HCT116 (cell line): ENCODE measurements at regions not wholly inside any gene's neighbourhood (a gene's known extent, or its start where the extent isn't known, plus 50 kb on each side); places are given as distances from the start of the nearest gene placed in this dataset.

Source experiments
- ATAC-seq: fragments of 200-7000 bp; cut with Tn5 transposase; 2 replicates; pipeline ENCODE4 v1.9.1; 2020; ENCODE audit warnings: mild to moderate bottlenecking, moderate library complexity
- BruUV-seq: library from RNA; stranded (reverse); fragments of 400-500 nt; replicated peaks from 2 replicates; lab custom pipeline; 2021; lab: Mats Ljungman, UMichigan
- CTCF ChIA-PET: fragments of 300-600 bp; sonication (Branson Sonifier 250); formaldehyde crosslinking; loops from one replicate; lab custom pipeline; 2021; ENCODE audit warnings: antibody characterized with exemption; lab: Charles Lee
- POLR2A ChIA-PET: fragments of 300-600, 350-600 bp; sonication (Branson Sonifier 250); formaldehyde crosslinking; loops from one replicate; lab custom pipeline; 2021; ENCODE audit warnings: antibody characterized with exemption; lab: Charles Lee
- RAD21 ChIA-PET, 2 experiments: fragments of 300-600 bp; sonication (Branson Sonifier 250); formaldehyde crosslinking; loops; one replicate each; lab custom pipeline; 2023; ENCODE audit warnings: low total read pairs in 2 of 2; ENCODE audit not compliant: uncharacterized antibody in 2 of 2, unreplicated experiment in 2 of 2, low non-redundant PET in 1 of 2; lab: Charles Lee
- DNase-seq: peaks from one replicate; pipeline ENCODE4 v3.0.0-alpha.2; 2010; ENCODE audit warnings: low read depth, low spot score
- H2AFZ ChIP-seq: fragments of 200-600 bp; shearing (Covaris generic), sonication (generic); 2 replicates; pipeline ENCODE4 v1.6.1; 2017; ENCODE audit warnings: low read depth, mixed run types, mixed read lengths, antibody characterized with exemption, low read length; ENCODE audit not compliant: poor library complexity, severe bottlenecking
- H3K27ac ChIP-seq: 2 replicates; pipeline ENCODE4 v1.5.1; 2012; ENCODE audit warnings: low read depth, low read length
- H3K27me3 ChIP-seq: fragments of 200-600 bp; sonication (generic); 2 replicates; pipeline ENCODE4 v1.6.1; 2016; ENCODE audit warnings: mixed run types, low read length, mixed read lengths; ENCODE audit not compliant: insufficient read depth
- H3K36me3 ChIP-seq, 2 experiments: fragments of 200-500 bp in 1 of 2; fragments of 200-600 bp in 1 of 2; sonication (Bioruptor generic) in 1 of 2; sonication (generic) in 1 of 2; 2 replicates each; pipeline versions ENCODE4 v1.5.1 to v1.6.1; 2014 to 2016; ENCODE audit warnings: low read length in 2 of 2, inconsistent platforms in 1 of 2, mixed read lengths in 1 of 2, mixed run types in 1 of 2; ENCODE audit not compliant: insufficient read depth in 2 of 2, control insufficient read depth in 1 of 2
- H3K4me1 ChIP-seq, 2 experiments: fragments of 200-600 bp in 1 of 2; sonication (generic) in 1 of 2; 2 replicates each; pipeline versions ENCODE4 v1.5.1 to v1.6.1; 2012 to 2017; ENCODE audit warnings: low read length in 2 of 2, inconsistent platforms in 1 of 2, mild to moderate bottlenecking in 1 of 2, mixed read lengths in 1 of 2, mixed run types in 1 of 2, moderate library complexity in 1 of 2; ENCODE audit not compliant: insufficient read depth in 2 of 2, control insufficient read depth in 1 of 2
- H3K4me2 ChIP-seq: fragments of 200-600 bp; sonication (generic); 2 replicates; pipeline ENCODE4 v1.6.1; 2017; ENCODE audit warnings: mixed run types, low read length, mixed read lengths
- H3K4me3 ChIP-seq, 2 experiments: fragments of 200-600 bp in 1 of 2; sonication (generic) in 1 of 2; replicated peaks in 1 of 2; 2 replicates each; pipeline ENCODE4 v1.5.1; 2011 to 2016; ENCODE audit warnings: low read length in 2 of 2, control low read depth in 1 of 2, low read depth in 1 of 2, mild to moderate bottlenecking in 1 of 2, mixed read lengths in 1 of 2, mixed run types in 1 of 2
- H3K79me2 ChIP-seq: fragments of 200-600 bp; sonication (generic); 2 replicates; pipeline ENCODE4 v1.6.1; 2017; ENCODE audit warnings: mild to moderate bottlenecking, mixed run types, low read length, moderate library complexity, mixed read lengths; ENCODE audit not compliant: insufficient read depth
- H3K9ac ChIP-seq: fragments of 200-600 bp; sonication (generic); 2 replicates; pipeline ENCODE4 v1.6.1; 2016; ENCODE audit warnings: low read length, mixed read lengths
- H3K9me2 ChIP-seq: fragments of 200-600 bp; sonication (generic), shearing (Covaris generic); 2 replicates; pipeline ENCODE4 v1.6.1; 2017; ENCODE audit warnings: mixed run types, mild to moderate bottlenecking, moderate library complexity; ENCODE audit not compliant: insufficient read depth
- H3K9me3 ChIP-seq, 2 experiments: fragments of 200-500 bp in 1 of 2; fragments of 200-600 bp in 1 of 2; sonication (Bioruptor generic) in 1 of 2; sonication (generic) in 1 of 2; 2 replicates each; pipeline ENCODE4 v1.6.1; 2014 to 2017; ENCODE audit warnings: low read length in 2 of 2, mixed read lengths in 2 of 2, inconsistent platforms in 1 of 2, low read depth in 1 of 2, mild to moderate bottlenecking in 1 of 2, mixed run types in 1 of 2, moderate library complexity in 1 of 2; ENCODE audit not compliant: control insufficient read depth in 1 of 2, insufficient read depth in 1 of 2
- H4K20me1 ChIP-seq: fragments of 200-600 bp; sonication (generic), shearing (Covaris generic); 2 replicates; pipeline ENCODE4 v1.6.1; 2017; ENCODE audit warnings: mixed run types, mild to moderate bottlenecking, moderate library complexity; ENCODE audit not compliant: insufficient read depth
- CBX3 ChIP-seq: IDR thresholded peaks from 2 replicates; pipeline ENCODE4 v1.6.1; 2012; ENCODE audit warnings: low read depth
- CEBPB ChIP-seq: IDR thresholded peaks from 2 replicates; pipeline ENCODE4 v1.6.1; 2012; ENCODE audit warnings: low read depth
- EGR1 ChIP-seq: IDR thresholded peaks from 2 replicates; pipeline ENCODE4 v1.6.1; 2012; ENCODE audit warnings: low read depth
- ELF1 ChIP-seq: IDR thresholded peaks from 2 replicates; pipeline ENCODE4 v1.6.1; 2012; ENCODE audit warnings: low read depth, borderline replicate concordance
- EZH2 ChIP-seq: fragments of 200-600 bp; sonication (generic); IDR thresholded peaks from 2 replicates; pipeline ENCODE4 v1.6.1; 2017; ENCODE audit warnings: antibody characterized with exemption, mixed run types
- EZH2phosphoT487 ChIP-seq: fragments of 200-600 bp; IDR thresholded peaks from 2 replicates; pipeline ENCODE4 v1.6.1; 2018; ENCODE audit warnings: antibody characterized with exemption, borderline replicate concordance
- FOSL1 ChIP-seq: IDR thresholded peaks from 2 replicates; pipeline ENCODE4 v1.6.1; 2012; ENCODE audit warnings: low read depth
- POLR2AphosphoS5 ChIP-seq: IDR thresholded peaks from 2 replicates; pipeline ENCODE4 v1.6.1; 2011; ENCODE audit warnings: mild to moderate bottlenecking, low read depth, low read length, moderate library complexity
- RAD21 ChIP-seq: IDR thresholded peaks from 2 replicates; pipeline ENCODE4 v1.6.1; 2012; ENCODE audit warnings: low read depth, mild to moderate bottlenecking
- SIN3A ChIP-seq: IDR thresholded peaks from 2 replicates; pipeline ENCODE4 v1.6.1; 2012; ENCODE audit warnings: low read depth
- SP1 ChIP-seq: IDR thresholded peaks from 2 replicates; pipeline ENCODE4 v1.6.1; 2012; ENCODE audit warnings: low read depth
- SRF ChIP-seq: IDR thresholded peaks from 2 replicates; pipeline ENCODE4 v1.6.1; 2012; ENCODE audit warnings: low read depth
- YY1 ChIP-seq: IDR thresholded peaks from 2 replicates; pipeline ENCODE4 v1.6.1; 2011; ENCODE audit warnings: low read length, low read depth, moderate library complexity, mild to moderate bottlenecking; ENCODE audit not compliant: insufficient replicate concordance; ENCODE audit errors: extremely low read depth
- ZBTB33 ChIP-seq: IDR thresholded peaks from 2 replicates; pipeline ENCODE4 v1.6.1; 2011; ENCODE audit warnings: mild to moderate bottlenecking, low read length, moderate library complexity; ENCODE audit not compliant: insufficient replicate concordance; ENCODE audit errors: extremely low read depth
- ZFX ChIP-seq: fragments of 450-650 bp; IDR thresholded peaks from 2 replicates; pipeline ENCODE4 v1.6.1; 2017
- ZNF274 ChIP-seq: fragments of 200-500 bp; sonication (Bioruptor generic); IDR thresholded peaks from 2 replicates; pipeline ENCODE4 v1.6.1; 2014; ENCODE audit warnings: mild to moderate bottlenecking, low read depth, low read length, inconsistent platforms
- intact Hi-C: fragments of 100-400 bp; cut with micrococcal nuclease; formaldehyde crosslinking; loops from 2 replicates; pipeline ENCODE4 v1.10.0; 2022
- TF ChIP-seq, protein P1 (sequence below): IDR thresholded peaks from 2 replicates; pipeline ENCODE4 v1.6.1; 2012
- TF ChIP-seq, protein P2 (sequence below), 3 experiments: fragments of 200-600 bp in 1 of 3; sonication (generic) in 1 of 3; IDR thresholded peaks in 2 of 3; conservative IDR thresholded peaks in 1 of 3; 2 replicates each; pipeline ENCODE4 v1.5.1; 2012 to 2017; ENCODE audit warnings: low read depth in 2 of 3, low read length in 2 of 3, antibody characterized with exemption in 1 of 3, borderline replicate concordance in 1 of 3, control low read depth in 1 of 3, mild to moderate bottlenecking in 1 of 3, mixed read lengths in 1 of 3, mixed run types in 1 of 3, moderate library complexity in 1 of 3; ENCODE audit not compliant: insufficient read depth in 1 of 3
- TF ChIP-seq, protein P3 (sequence below): IDR thresholded peaks from 2 replicates; pipeline ENCODE4 v1.6.1; 2012; ENCODE audit warnings: low read depth

- intact Hi-C loops, result no loop called here
- TF ChIP-seq RAD21 (no peak), ZBTB33 (no peak), POLR2AphosphoS5 (no peak), SP1 (no peak), ZFX (no peak), EZH2phosphoT487 (no peak), ELF1 (no peak), EZH2 (no peak), FOSL1 (no peak), CEBPB (no peak), SRF (no peak), EGR1 (no peak), SIN3A (no peak), CBX3 (no peak), YY1 (no peak), ZNF274 (no peak)
- TF ChIP-seq, protein P1, sequence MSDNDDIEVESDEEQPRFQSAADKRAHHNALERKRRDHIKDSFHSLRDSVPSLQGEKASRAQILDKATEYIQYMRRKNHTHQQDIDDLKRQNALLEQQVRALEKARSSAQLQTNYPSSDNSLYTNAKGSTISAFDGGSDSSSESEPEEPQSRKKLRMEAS, result no peak
- TF ChIP-seq, protein P2, sequence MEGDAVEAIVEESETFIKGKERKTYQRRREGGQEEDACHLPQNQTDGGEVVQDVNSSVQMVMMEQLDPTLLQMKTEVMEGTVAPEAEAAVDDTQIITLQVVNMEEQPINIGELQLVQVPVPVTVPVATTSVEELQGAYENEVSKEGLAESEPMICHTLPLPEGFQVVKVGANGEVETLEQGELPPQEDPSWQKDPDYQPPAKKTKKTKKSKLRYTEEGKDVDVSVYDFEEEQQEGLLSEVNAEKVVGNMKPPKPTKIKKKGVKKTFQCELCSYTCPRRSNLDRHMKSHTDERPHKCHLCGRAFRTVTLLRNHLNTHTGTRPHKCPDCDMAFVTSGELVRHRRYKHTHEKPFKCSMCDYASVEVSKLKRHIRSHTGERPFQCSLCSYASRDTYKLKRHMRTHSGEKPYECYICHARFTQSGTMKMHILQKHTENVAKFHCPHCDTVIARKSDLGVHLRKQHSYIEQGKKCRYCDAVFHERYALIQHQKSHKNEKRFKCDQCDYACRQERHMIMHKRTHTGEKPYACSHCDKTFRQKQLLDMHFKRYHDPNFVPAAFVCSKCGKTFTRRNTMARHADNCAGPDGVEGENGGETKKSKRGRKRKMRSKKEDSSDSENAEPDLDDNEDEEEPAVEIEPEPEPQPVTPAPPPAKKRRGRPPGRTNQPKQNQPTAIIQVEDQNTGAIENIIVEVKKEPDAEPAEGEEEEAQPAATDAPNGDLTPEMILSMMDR (IDR thresholded peaks at IDR 0.05 in 2 of 3, conservative IDR thresholded peaks at IDR 0.05 in 1 of 3; ENCODE audit: borderline replicate concordance in 1 of 3, insufficient read depth in 1 of 3, low read depth in 2 of 3, low read length in 2 of 3), result no peak
- TF ChIP-seq, protein P3, sequence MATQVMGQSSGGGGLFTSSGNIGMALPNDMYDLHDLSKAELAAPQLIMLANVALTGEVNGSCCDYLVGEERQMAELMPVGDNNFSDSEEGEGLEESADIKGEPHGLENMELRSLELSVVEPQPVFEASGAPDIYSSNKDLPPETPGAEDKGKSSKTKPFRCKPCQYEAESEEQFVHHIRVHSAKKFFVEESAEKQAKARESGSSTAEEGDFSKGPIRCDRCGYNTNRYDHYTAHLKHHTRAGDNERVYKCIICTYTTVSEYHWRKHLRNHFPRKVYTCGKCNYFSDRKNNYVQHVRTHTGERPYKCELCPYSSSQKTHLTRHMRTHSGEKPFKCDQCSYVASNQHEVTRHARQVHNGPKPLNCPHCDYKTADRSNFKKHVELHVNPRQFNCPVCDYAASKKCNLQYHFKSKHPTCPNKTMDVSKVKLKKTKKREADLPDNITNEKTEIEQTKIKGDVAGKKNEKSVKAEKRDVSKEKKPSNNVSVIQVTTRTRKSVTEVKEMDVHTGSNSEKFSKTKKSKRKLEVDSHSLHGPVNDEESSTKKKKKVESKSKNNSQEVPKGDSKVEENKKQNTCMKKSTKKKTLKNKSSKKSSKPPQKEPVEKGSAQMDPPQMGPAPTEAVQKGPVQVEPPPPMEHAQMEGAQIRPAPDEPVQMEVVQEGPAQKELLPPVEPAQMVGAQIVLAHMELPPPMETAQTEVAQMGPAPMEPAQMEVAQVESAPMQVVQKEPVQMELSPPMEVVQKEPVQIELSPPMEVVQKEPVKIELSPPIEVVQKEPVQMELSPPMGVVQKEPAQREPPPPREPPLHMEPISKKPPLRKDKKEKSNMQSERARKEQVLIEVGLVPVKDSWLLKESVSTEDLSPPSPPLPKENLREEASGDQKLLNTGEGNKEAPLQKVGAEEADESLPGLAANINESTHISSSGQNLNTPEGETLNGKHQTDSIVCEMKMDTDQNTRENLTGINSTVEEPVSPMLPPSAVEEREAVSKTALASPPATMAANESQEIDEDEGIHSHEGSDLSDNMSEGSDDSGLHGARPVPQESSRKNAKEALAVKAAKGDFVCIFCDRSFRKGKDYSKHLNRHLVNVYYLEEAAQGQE, result no peak
- TF ChIP-seq, all 23 proteins: peak for 0
- H3K36me3 ChIP-seq, result no peaks in the 10 kb centered on the region
- no peak overlapping the region for H3K4me2 ChIP-seq
- no peak overlapping the region for H2AFZ ChIP-seq
- ChIA-PET RAD21 (no interaction called here), CTCF (no interaction called here), POLR2A (no interaction called here)
- H3K9ac ChIP-seq, result no peak overlapping the region
- H3K27me3 ChIP-seq, result no peaks in the 10 kb centered on the region
- H4K20me1 ChIP-seq, result no peaks in the 10 kb centered on the region
- H3K9me2 ChIP-seq, result no peaks in the 10 kb centered on the region
- H3K79me2 ChIP-seq, result no peaks in the 10 kb centered on the region
- H3K27ac ChIP-seq, result no peak overlapping the region
- BruUV-seq, result no TSS peak
- DNase-seq, result no peak
- no peak for ATAC-seq
- no peaks in the 10 kb centered on the region for H3K4me1 ChIP-seq
- no peak overlapping the region for H3K4me3 ChIP-seq
- no peaks in the 10 kb centered on the region for H3K9me3 ChIP-seq
Measured at GRCh38 chr7:35581605-35582210, 113.2 kb downstream of the HERPUD2 start.
